B cell (primary cell): ENCODE measurements at regions not wholly inside any gene's neighbourhood (a gene's known extent, or its start where the extent isn't known, plus 50 kb on each side); places are given as distances from the start of the nearest gene placed in this dataset.
"Not testable (repeated sequence)": the region's sequence is repeated elsewhere in the genome, so short reads cannot be mapped to it uniquely, and the experiment has no call there.

Experiments
- ATAC-seq: fragments of 200-7000 bp; cut with Tn5 transposase; one replicate; pipeline ENCODE4 v1.10.0; 2021; ENCODE audit warnings: low read depth, mild to moderate bottlenecking, moderate number of reproducible peaks, moderate library complexity
- CTCF ChIA-PET: fragments of 350-600 bp; sonication (Branson Sonifier 250); formaldehyde crosslinking; loops from one replicate; lab custom pipeline; 2021; ENCODE audit warnings: antibody characterized with exemption, inconsistent platforms; lab: Charles Lee
- POLR2A ChIA-PET: fragments of 350-600 bp; sonication (Branson Sonifier 250); formaldehyde crosslinking; loops from one replicate; lab custom pipeline; 2021; ENCODE audit warnings: antibody characterized with exemption; lab: Charles Lee
- DNase-seq: peaks from one replicate; pipeline ENCODE4 v3.0.0; 2013
- H2AFZ ChIP-seq: 2 replicates; pipeline ENCODE4 v1.6.1; 2012; ENCODE audit warnings: mild to moderate bottlenecking, low read depth, low read length; ENCODE audit not compliant: insufficient read depth, poor library complexity, severe bottlenecking
- H3K27ac ChIP-seq, 2 donors: 1 replicate in 1 of 2; 2 replicates in 1 of 2; pipeline ENCODE4 v1.5.1; 2012 to 2013; ENCODE audit warnings: low read length in 2 of 2, mild to moderate bottlenecking in 2 of 2, moderate library complexity in 1 of 2
- H3K27me3 ChIP-seq, 4 experiments: fragments of 200-600 bp in 1 of 4; sonication (generic) in 1 of 4; replicated peaks in 1 of 4; 1 replicate in 2 of 4; 2 replicates in 2 of 4; pipeline versions ENCODE4 v1.6.1 to v1.7.0; 2013 to 2016; ENCODE audit warnings: low read length in 3 of 4, mild to moderate bottlenecking in 2 of 4, mixed read lengths in 1 of 4, moderate library complexity in 1 of 4; ENCODE audit not compliant: insufficient read depth in 4 of 4, control insufficient read depth in 3 of 4; ENCODE audit errors: control extremely low read depth in 1 of 4
- H3K36me3 ChIP-seq, 2 experiments: replicated peaks in 1 of 2; 1 replicate in 1 of 2; 2 replicates in 1 of 2; pipeline versions ENCODE4 v1.6.1 to v1.7.1; 2013; ENCODE audit warnings: low read length in 1 of 2; ENCODE audit not compliant: insufficient read depth in 2 of 2, control insufficient read depth in 1 of 2; ENCODE audit errors: control extremely low read depth in 1 of 2, extremely low read depth in 1 of 2
- H3K4me1 ChIP-seq, 2 donors: fragments of 200-600 bp in 1 of 2; sonication (generic) in 1 of 2; 1 replicate in 1 of 2; 2 replicates in 1 of 2; pipeline versions ENCODE4 v1.5.1 to v1.6.1; 2013 to 2017; ENCODE audit warnings: low read length in 2 of 2; ENCODE audit not compliant: control insufficient read depth in 2 of 2, insufficient read depth in 2 of 2
- H3K4me2 ChIP-seq: replicated peaks from 2 replicates; pipeline ENCODE3; 2012; ENCODE audit warnings: mild to moderate bottlenecking, low read depth, low read length; ENCODE audit not compliant: poor library complexity, severe bottlenecking
- H3K4me3 ChIP-seq, 5 experiments: fragments of 200-600 bp in 1 of 5; sonication (generic) in 1 of 5; 1 replicate in 3 of 5; 2 replicates in 2 of 5; pipeline versions ENCODE4 v1.5.1 to v1.7.0; 2011 to 2016; ENCODE audit warnings: low read length in 4 of 5, mild to moderate bottlenecking in 4 of 5, low read depth in 2 of 5, control low read depth in 1 of 5, moderate library complexity in 1 of 5; ENCODE audit not compliant: insufficient read depth in 1 of 5; ENCODE audit errors: control extremely low read depth in 1 of 5, extremely low read depth in 1 of 5
- H3K79me2 ChIP-seq: fragments of 200-600 bp; sonication (generic); one replicate; pipeline ENCODE4 v1.6.0; 2016; ENCODE audit warnings: low read length; ENCODE audit not compliant: control insufficient read depth, insufficient read depth
- H3K9ac ChIP-seq: fragments of 200-600 bp; sonication (generic); 2 replicates; pipeline ENCODE4 v1.6.1; 2017; ENCODE audit warnings: mild to moderate bottlenecking, low read length, moderate library complexity
- H3K9me3 ChIP-seq, 3 donors: one replicate each; pipeline versions ENCODE4 v1.6.1 to v1.7.1; 2013; ENCODE audit warnings: low read length in 2 of 3; ENCODE audit not compliant: control insufficient read depth in 2 of 3, insufficient read depth in 1 of 3; ENCODE audit errors: control extremely low read depth in 1 of 3
- H4K20me1 ChIP-seq: 2 replicates; pipeline ENCODE4 v1.6.0; 2012; ENCODE audit warnings: mild to moderate bottlenecking, low read length; ENCODE audit not compliant: insufficient read depth, control insufficient read depth, poor library complexity, severe bottlenecking
- H3K27ac Mint-ChIP-seq: one replicate; pipeline ENCODE4 v1.8.0; 2021; ENCODE audit warnings: mixed read lengths
- H3K27me3 Mint-ChIP-seq: one replicate; pipeline ENCODE4 v1.8.0; 2021; ENCODE audit warnings: mixed read lengths
- H3K4me1 Mint-ChIP-seq: one replicate; pipeline ENCODE4 v1.8.0; 2021; ENCODE audit warnings: mixed read lengths
- H3K4me3 Mint-ChIP-seq: one replicate; pipeline ENCODE4 v1.8.0; 2021; ENCODE audit warnings: mixed read lengths
- H3K9me3 Mint-ChIP-seq: one replicate; pipeline ENCODE4 v1.8.0; 2022; ENCODE audit warnings: mixed read lengths; ENCODE audit not compliant: insufficient read depth
- CTCF ChIP-seq: fragments of 200-600 bp; IDR thresholded peaks from one replicate; pipeline ENCODE4 v1.8.0; 2022; ENCODE audit warnings: antibody characterized with exemption, mild to moderate bottlenecking
- EZH2 ChIP-seq: IDR thresholded peaks from 2 replicates; pipeline ENCODE4 v1.6.1; 2012; ENCODE audit warnings: borderline replicate concordance, low read depth, mild to moderate bottlenecking, moderate library complexity, low read length; ENCODE audit not compliant: insufficient read depth, poor library complexity, severe bottlenecking
- WGBS: methylation state at CpG from one replicate; pipeline ENCODE4 v1.1.5; 2013; ENCODE audit warnings: missing lambda C conversion rate; ENCODE audit not compliant: insufficient coverage; 5-methylcytosine and 5-hydroxymethylcytosine counted together
- intact Hi-C: fragments of 100-400 bp; cut with micrococcal nuclease; formaldehyde crosslinking; loops from one replicate; pipeline ENCODE4 v1.10.0; 2022

- intact Hi-C loops, result no loop called here
- DNase-seq (no peak), ATAC-seq (no peak)
- no peak overlapping the region for H3K9ac ChIP-seq
- TF ChIP-seq EZH2, result no peak
- TF ChIP-seq CTCF, result no peak
- H3K27me3 Mint-ChIP-seq, result no peaks in the 10 kb centered on the region
- H3K27ac Mint-ChIP-seq, result no peak overlapping the region
- H3K36me3 ChIP-seq, result no peaks in the 10 kb centered on the region
- H3K9me3 ChIP-seq, result peaks cover 0 to 10% (median 0%) of the 10 kb centered on the region in 3 donors
- H3K4me1 Mint-ChIP-seq, result no peaks in the 10 kb centered on the region
- H3K9me3 Mint-ChIP-seq, result no peaks in the 10 kb centered on the region
- H3K4me1 ChIP-seq, result no peaks in the 10 kb centered on the region
- ChIA-PET CTCF (interaction anchor here (0.9 to 1.5 kb wide), 2 partner anchors 9 to 201 kb away, joined by 3 to 5 read pairs; no protein-coding TSS in a partner anchor), POLR2A (no interaction called here)
- H3K27ac ChIP-seq, result no peak overlapping the region
- no peaks in the 10 kb centered on the region for H4K20me1 ChIP-seq
- H3K27me3 ChIP-seq, result no peaks in the 10 kb centered on the region
- no peaks in the 10 kb centered on the region for H3K79me2 ChIP-seq
- no peak overlapping the region for H2AFZ ChIP-seq
- H3K4me3 ChIP-seq, result no peak overlapping the region
- no peak overlapping the region for H3K4me2 ChIP-seq
- no peak overlapping the region for H3K4me3 Mint-ChIP-seq
- WGBS, result 81% methylated on average over 3 of the region's 6 CpGs
Observed at GRCh38 chr3:25849091-25849490, 59.2 kb downstream of the OXSM start.

- 100% methylated on average over 2 of the region's 7 CpGs for WGBS
- Histone ChIP-seq H3K36me3 (no peaks in the 10 kb centered on the region), H3K79me2 (no peaks in the 10 kb centered on the region), H3K27ac (no peak overlapping the region), H3K4me3 (no peak overlapping the region), H4K20me1 (no peaks in the 10 kb centered on the region), H3K9me3 (peaks cover 0 to 10% (median 0%) of the 10 kb centered on the region in 3 donors), H3K9ac (no peak overlapping the region), H2AFZ (no peak overlapping the region), H3K4me1 (no peaks in the 10 kb centered on the region), H3K27me3 (no peaks in the 10 kb centered on the region), H3K4me2 (no peak overlapping the region)
- H3K27ac Mint-ChIP-seq, result no peak overlapping the region
- H3K9me3 Mint-ChIP-seq, result no peaks in the 10 kb centered on the region
- intact Hi-C loops, result loop anchor here (10.0 kb wide), 1 partner anchor 105 kb away; no protein-coding TSS in a partner anchor
- no peaks in the 10 kb centered on the region for H3K27me3 Mint-ChIP-seq
- H3K4me1 Mint-ChIP-seq, result no peaks in the 10 kb centered on the region
- DNase-seq (no peak), ATAC-seq (no peak)
- ChIA-PET CTCF (interaction anchor here (0.9 to 1.5 kb wide), 2 partner anchors 8 to 201 kb away, joined by 3 to 5 read pairs; no protein-coding TSS in a partner anchor), POLR2A (no interaction called here)
- no peak overlapping the region for H3K4me3 Mint-ChIP-seq
- TF ChIP-seq CTCF (no peak), EZH2 (no peak)
Observed at GRCh38 chr3:25849641-25850385, 59.9 kb downstream of the OXSM start.

- POLR2A ChIA-PET, H3K4me1 Mint-ChIP-seq, H3K79me2 ChIP-seq, DNase-seq, H3K27me3 ChIP-seq, ATAC-seq, H3K4me1 ChIP-seq, H3K27me3 Mint-ChIP-seq, H3K4me3 ChIP-seq, H4K20me1 ChIP-seq, H3K36me3 ChIP-seq, H3K4me3 Mint-ChIP-seq, H3K4me2 ChIP-seq, H3K9ac ChIP-seq, H3K27ac ChIP-seq, H2AFZ ChIP-seq, H3K27ac Mint-ChIP-seq, H3K9me3 Mint-ChIP-seq: not testable (repeated sequence)
- CTCF ChIA-PET, result interaction anchor here (1.2 to 10.6 kb wide), 2 partner anchors 191 to 203 kb away, joined by 3 to 213 read pairs; no protein-coding TSS in a partner anchor
- WGBS, result 98% methylated on average over 19 of the region's 21 CpGs
- intact Hi-C loops, result loop anchor here (10.0 kb wide), 1 partner anchor 107 kb away; no protein-coding TSS in a partner anchor
- peaks cover 0 to 10% (median 0%) of the 10 kb centered on the region in 3 donors for H3K9me3 ChIP-seq
Observed at GRCh38 chr3:25851693-25852259, 61.9 kb downstream of the OXSM start.
